ENCODE measurements at regions not wholly inside any gene's neighbourhood (a gene's known extent, or its start where the extent isn't known, plus 50 kb on each side); places are given as distances from the start of the nearest gene placed in this dataset.

- Histone ChIP-seq H4K5ac (ENCODE audit: insufficient read length, low read depth, low read length) (no peak overlapping the region), H2BK120ac (ENCODE audit: low read depth, low read length, poor library complexity, severe bottlenecking) (no peak overlapping the region), H3K9me3 (ENCODE audit: control insufficient read depth, low read depth, low read length) (no peaks in the 10 kb centered on the region), H3K56ac (ENCODE audit: insufficient read length, low read depth, low read length) (no peak overlapping the region), H2BK15ac (ENCODE audit: low read depth, low read length) (no peak overlapping the region), H3K14ac (ENCODE audit: insufficient read depth, low read length) (no peak overlapping the region), H3K27me3 (ENCODE audit: insufficient read depth, low read length) (no peaks in the 10 kb centered on the region), H3K4me1 (ENCODE audit: insufficient read depth, low read length) (no peaks in the 10 kb centered on the region), H3K27ac (ENCODE audit: insufficient read length, low read depth, low read length) (no peak overlapping the region), H2BK5ac (ENCODE audit: insufficient read length, low read length) (no peak overlapping the region), H3K4me2 (ENCODE audit: insufficient read depth, insufficient read length, low read length) (no peak overlapping the region), H2AFZ (ENCODE audit: low read length) (no peak overlapping the region), H2BK12ac (ENCODE audit: insufficient read length, low read depth, low read length) (no peak overlapping the region), H4K8ac (replicated peaks; ENCODE audit: insufficient read length, low read depth, low read length) (no peak overlapping the region), H2BK20ac (ENCODE audit: low read depth, low read length, poor library complexity, severe bottlenecking) (no peak overlapping the region), H3K23ac (ENCODE audit: insufficient read length, low read depth, low read length) (no peak overlapping the region), H4K20me1 (ENCODE audit: control insufficient read depth, insufficient read depth, insufficient read length) (no peaks in the 10 kb centered on the region), H3T11ph (ENCODE audit: low read length) (no peak overlapping the region), H3K9ac (ENCODE audit: extremely low read depth, insufficient read length, low read length) (no peak overlapping the region), H4K91ac (ENCODE audit: insufficient read length, low read depth, low read length) (no peak overlapping the region), H3K79me1 (ENCODE audit: insufficient read depth, low read depth, low read length, poor library complexity, severe bottlenecking) (no peaks in the 10 kb centered on the region), H3K23me2 (ENCODE audit: insufficient read length, low read depth, low read length, poor library complexity, severe bottlenecking) (no peaks in the 10 kb centered on the region), H2AK5ac (ENCODE audit: insufficient read length, low read length) (no peak overlapping the region), H3K18ac (ENCODE audit: insufficient read length, low read depth, low read length) (no peak overlapping the region), H3K4ac (ENCODE audit: low read depth, low read length) (no peak overlapping the region), H3K79me2 (ENCODE audit: insufficient read depth, low read length) (no peaks in the 10 kb centered on the region)
- Mint-ChIP-seq H3K27ac (no peak overlapping the region), H3K36me3 (ENCODE audit: insufficient read depth in 1 of 3, low read depth in 3 of 3) (peaks cover 2 to 11% (median 4%) of the 10 kb centered on the region in 3 experiments; a peak in 4 of 7 replicates), H3K4me1 (peaks cover 22 to 24% of the 10 kb centered on the region in 2 experiments), H3K27me3 (ENCODE audit: low read depth) (no peaks in the 10 kb centered on the region), H3K4me3 (no peak overlapping the region), H3K9me3 (peaks cover 10 to 11% of the 10 kb centered on the region in 2 experiments)
- no peak for DNase-seq
- TF ChIP-seq, protein P1, sequence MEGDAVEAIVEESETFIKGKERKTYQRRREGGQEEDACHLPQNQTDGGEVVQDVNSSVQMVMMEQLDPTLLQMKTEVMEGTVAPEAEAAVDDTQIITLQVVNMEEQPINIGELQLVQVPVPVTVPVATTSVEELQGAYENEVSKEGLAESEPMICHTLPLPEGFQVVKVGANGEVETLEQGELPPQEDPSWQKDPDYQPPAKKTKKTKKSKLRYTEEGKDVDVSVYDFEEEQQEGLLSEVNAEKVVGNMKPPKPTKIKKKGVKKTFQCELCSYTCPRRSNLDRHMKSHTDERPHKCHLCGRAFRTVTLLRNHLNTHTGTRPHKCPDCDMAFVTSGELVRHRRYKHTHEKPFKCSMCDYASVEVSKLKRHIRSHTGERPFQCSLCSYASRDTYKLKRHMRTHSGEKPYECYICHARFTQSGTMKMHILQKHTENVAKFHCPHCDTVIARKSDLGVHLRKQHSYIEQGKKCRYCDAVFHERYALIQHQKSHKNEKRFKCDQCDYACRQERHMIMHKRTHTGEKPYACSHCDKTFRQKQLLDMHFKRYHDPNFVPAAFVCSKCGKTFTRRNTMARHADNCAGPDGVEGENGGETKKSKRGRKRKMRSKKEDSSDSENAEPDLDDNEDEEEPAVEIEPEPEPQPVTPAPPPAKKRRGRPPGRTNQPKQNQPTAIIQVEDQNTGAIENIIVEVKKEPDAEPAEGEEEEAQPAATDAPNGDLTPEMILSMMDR (conservative IDR thresholded peaks at IDR 0.05) = no peak
- no CpG with 5 or more reads among the region's 1 CpG for WGBS (ENCODE audit: extremely low coverage, insufficient read length, low lambda C conversion rate)
Observed at GRCh38 chr3:31349001-31349748, 183.6 kb upstream of the STT3B start.
